SU-DHL-6 (cell line): ENCODE measurements at regions not wholly inside any gene's neighbourhood (a gene's known extent, or its start where the extent isn't known, plus 50 kb on each side); places are given as distances from the start of the nearest gene placed in this dataset.
A peak's percentile ranks its signal among the peaks of the same experiment; 100 is the strongest.

Experiments used
- CTCF ChIP-seq: fragments of 200-600 bp; sonication (generic); IDR thresholded peaks from one replicate; pipeline ENCODE4 v1.5.1; 2017; ENCODE audit warnings: antibody characterized with exemption, mild to moderate bottlenecking, low read length, moderate library complexity; ENCODE audit not compliant: insufficient read depth, poor library complexity, severe bottlenecking
- EZH2phosphoT487 ChIP-seq: fragments of 200-600 bp; sonication (generic), shearing (Covaris generic); conservative IDR thresholded peaks from 2 replicates; pipeline ENCODE4 v1.6.1; 2018; ENCODE audit warnings: mild to moderate bottlenecking, antibody characterized with exemption, low read length, moderate library complexity, mixed read lengths

GRCh38 chr5:15105799-15106393 is 234.3 kb upstream of the ANKH start:
- peak; percentile 85 for TF ChIP-seq CTCF
- TF ChIP-seq EZH2phosphoT487 = no peak
